DMS153 treated with DMSO at 0.1 percent for 48 hours (cell line): ENCODE measurements at regions not wholly inside any gene's neighbourhood (a gene's known extent, or its start where the extent isn't known, plus 50 kb on each side); places are given as distances from the start of the nearest gene placed in this dataset.

ENCODE experiments used
- DNase-seq: peaks from one replicate; lab custom pipeline; 2025; ENCODE audit not compliant: unreplicated experiment; lab: John Stamatoyannopoulos, UW

- no peak for DNase-seq
Observed at GRCh38 chr7:36005876-36006275, 147.2 kb upstream of the EEPD1 start.

GRCh38 chr7:36006636-36007229 lies 146.3 kb upstream of the EEPD1 start:
- no peak for DNase-seq

GRCh38 chr7:36010656-36011587 lies 142.1 kb upstream of the EEPD1 start:
- DNase-seq, result no peak

DNA sequence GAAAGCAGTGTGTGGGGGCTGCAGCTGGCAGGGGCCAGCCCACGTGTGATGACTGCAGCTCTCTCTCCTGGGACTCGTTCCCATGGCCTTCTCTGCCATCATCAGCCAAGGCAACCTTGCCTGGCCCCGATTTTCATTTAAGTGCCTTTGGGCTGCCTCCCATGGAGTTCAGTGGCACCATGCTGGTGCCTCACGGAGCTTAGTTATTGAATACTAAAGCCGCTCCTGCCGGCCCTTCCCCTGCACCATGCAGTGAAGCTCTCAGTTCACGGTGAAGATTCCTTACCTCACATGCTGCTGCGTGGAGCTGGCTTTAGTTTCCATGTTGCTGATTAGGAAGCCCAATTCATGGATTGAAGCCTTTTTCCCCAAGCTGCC lies 141.5 kb upstream of the EEPD1 start:
- DNase-seq, result no peak

- no peak for DNase-seq
Observed at GRCh38 chr7:36013246-36014014, 139.6 kb upstream of the EEPD1 start.

DNA sequence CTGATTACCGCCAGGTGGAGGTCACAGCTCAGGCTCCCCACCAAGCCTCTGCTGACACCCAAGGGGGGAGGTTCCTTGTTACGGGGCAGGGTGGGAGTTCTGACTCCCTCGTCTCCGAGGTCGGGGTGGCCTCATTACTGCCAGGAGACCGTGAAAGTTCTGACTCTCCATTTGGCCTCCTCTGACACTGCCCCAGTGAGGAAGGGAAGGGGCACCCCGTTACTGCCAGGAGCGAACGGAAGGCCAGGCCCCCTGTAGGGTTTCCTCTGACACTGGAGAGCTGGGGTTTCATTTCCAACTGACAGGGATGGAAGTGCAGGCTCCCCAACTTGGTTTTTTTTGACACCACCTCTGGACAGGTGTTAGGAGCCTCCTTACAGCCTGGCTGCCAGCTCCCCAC lies 138.1 kb upstream of the EEPD1 start:
- DNase-seq, result no peak

GRCh38 chr7:36015733-36016132 lies 137.3 kb upstream of the EEPD1 start:
- no peak for DNase-seq

DNA sequence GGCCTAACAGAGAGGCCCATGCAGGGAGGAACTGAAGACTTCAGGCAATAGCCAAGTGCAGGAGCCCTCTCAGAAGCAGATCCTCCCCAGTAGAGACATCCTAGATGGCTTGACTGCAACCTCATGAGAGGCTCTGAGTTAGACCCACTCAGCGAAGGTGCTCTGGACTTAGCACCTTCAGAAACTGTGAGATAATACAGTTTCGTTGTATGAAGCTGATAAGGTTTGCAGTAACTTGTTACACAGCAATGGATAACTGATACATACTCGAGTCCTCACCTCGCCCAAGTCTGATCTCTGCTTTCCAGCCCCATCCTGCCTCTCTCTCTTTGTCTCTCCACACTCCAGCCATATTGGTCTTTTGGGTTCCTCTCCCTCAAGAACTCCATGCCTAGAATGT lies 136.4 kb upstream of the EEPD1 start:
- DNase-seq, result no peak

DNA sequence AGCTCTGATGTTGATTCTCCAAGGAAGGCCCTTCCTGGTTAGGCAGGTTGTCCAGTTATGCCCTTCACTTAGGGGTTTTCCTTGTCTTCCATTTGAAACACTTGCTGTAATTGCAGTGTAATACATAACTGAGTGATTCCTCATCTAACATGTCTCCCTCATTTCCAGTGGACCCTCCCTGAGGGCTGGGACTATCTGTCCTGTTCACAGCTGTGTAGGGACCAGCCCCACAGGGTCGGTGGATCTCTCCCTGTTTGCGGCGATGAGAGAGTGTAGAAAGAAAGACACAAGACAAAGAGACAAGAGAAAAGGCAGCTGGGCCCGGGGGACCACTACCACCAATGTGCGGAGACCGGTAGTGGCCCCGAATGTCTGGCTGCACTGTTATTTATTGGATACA lies 135.9 kb upstream of the EEPD1 start:
- DNase-seq, result no peak

DNA sequence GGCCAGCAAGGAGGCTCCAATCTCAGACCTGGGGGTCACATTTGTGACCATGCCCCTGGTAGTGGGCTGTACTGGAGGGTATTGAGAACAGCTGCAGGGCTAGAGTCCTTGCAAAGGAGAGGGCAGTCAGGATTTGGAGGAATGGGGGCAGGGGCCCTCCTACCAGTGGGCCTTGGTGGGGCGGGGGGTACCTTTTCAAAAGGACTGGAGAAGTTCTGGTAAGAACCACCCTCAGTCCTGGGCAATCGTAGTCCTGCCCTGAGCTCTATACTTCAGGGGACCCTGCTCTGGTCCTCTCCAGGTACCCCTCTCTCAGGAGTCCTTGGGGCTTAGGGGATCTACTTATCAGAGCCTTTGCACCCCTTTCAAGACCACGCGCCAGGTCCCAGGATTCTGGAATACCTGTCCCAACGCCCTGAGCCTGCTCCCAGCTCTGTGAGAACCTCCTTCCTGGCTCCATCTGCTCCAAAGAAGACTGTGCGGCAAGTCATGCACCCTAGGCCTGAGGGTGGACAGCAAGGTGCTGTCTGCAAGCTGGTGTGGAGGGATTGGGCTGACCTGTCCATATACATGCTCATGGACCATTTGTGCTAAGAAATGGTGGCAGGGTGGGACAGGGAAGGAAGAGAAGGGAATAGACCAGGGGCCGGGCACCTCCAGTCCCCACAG lies 134.1 kb upstream of the EEPD1 start:
- no peak for DNase-seq

- no peak for DNase-seq
Observed at GRCh38 chr7:36019538-36019937, 133.5 kb upstream of the EEPD1 start.

DNA sequence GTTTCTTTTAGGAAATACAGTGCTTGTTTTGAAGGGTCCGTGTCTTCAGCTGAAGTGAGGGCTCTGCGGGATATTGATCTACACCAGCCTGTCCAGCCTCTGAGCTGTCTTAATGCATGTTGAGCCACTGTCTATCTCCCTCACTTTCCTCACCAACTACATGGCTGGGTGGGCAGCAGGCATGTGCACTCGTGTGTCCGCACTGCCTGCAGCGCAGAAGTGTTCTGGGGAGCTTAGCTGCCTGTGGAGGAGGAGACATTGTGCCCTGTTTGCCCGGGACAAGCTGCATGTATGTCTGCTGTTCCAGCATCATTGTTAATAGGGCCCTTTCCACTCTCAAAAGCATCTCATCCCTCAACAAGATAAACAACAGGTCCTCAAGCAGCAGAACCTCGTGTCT lies 133.1 kb upstream of the EEPD1 start:
- no peak for DNase-seq

DNA sequence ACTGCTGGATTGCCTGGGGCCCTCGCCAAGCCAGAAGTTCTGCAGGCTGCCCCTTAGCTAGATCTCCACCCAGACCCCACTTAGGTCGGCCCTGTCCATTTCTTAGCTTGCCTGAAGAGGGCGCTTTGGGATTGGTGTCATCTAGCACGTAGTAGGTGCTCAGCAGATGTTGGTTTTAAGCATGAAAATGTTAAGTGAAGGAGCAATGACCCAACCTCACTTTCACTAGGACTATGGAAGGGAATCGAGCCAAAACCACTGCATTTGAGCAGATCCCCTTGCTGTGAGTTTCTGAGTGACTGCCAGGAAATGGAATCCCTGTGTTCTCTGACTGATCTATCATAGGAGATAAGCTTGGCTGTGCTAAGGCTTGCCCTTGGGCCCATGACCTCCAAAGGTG lies 131.7 kb upstream of the EEPD1 start:
- no peak for DNase-seq

- no peak for DNase-seq
Observed at GRCh38 chr7:36021917-36022550, 131.0 kb upstream of the EEPD1 start.

GRCh38 chr7:36023033-36023560 lies 130.0 kb upstream of the EEPD1 start:
- DNase-seq, result no peak

DNA sequence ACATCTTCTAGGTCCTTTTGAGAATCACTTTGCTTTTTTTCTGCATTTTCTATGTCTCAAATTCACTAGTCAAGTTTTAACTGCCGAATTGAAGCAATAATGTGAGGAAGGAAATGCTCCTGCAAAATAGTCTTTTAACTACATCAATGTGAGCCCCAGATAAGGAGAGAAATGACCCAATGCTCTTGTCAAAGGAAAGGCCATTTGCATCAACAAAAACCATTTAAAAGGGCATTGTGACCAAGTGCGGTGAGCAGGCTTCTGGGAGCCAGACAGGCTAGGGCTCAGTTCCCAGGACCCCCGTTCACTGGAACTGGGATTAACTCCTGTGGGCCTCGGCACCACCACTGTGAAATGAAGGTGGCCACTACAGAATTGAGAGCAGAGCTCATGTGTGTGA lies 127.9 kb upstream of the EEPD1 start:
- DNase-seq, result no peak

DNA sequence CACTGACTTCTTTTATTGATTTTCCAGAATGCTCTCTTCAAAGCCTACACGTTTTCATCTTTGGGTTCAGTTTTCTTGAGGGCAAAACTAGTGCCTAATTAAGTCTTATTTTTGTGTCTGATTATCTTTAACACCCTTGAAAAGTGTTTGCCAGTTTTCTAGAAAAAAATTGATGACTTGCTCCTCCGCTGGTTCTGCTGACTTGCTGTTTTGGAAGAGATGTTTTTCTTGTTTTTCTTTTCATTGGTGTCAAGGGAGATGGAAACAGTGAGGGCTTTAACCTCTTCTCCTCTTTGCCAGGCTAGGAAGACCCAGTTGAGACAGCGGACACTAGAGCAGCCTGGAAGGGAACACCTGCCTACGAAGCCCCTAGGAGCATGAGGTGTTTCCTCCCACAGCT lies 123.7 kb upstream of the EEPD1 start:
- no peak for DNase-seq

- no peak for DNase-seq
Observed at GRCh38 chr7:36029853-36030515, 123.1 kb upstream of the EEPD1 start.

DNA sequence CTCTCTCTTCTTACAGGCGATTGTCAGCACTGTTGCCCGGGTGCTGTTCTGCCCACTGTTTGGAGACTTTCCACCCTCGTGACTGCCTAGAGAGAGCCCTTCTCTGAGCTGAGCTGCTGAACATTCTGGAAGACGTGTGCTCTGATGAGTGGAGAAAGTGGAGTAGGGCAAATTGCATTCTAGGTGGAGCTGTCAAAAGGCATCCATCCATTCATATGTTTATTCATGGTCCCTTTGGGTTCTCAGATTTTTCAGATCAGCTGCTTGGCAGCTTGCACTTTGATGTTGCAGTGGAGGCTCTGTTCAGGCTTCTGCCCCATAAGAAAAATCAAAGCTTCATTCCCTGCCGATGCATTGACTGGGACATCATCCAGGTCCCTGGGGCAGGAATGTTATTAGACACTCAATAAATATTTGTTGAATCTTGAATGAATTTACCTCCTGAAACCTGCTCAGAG lies 120.7 kb upstream of the EEPD1 start:
- DNase-seq, result no peak

GRCh38 chr7:36034020-36034419 lies 119.0 kb upstream of the EEPD1 start:
- DNase-seq, result no peak
